ENCODE measurements at regions not wholly inside any gene's neighbourhood (a gene's known extent, or its start where the extent isn't known, plus 50 kb on each side); places are given as distances from the start of the nearest gene placed in this dataset.
"Not testable (repeated sequence)": the region's sequence is repeated elsewhere in the genome, so short reads cannot be mapped to it uniquely, and the experiment has no call there.

DNA sequence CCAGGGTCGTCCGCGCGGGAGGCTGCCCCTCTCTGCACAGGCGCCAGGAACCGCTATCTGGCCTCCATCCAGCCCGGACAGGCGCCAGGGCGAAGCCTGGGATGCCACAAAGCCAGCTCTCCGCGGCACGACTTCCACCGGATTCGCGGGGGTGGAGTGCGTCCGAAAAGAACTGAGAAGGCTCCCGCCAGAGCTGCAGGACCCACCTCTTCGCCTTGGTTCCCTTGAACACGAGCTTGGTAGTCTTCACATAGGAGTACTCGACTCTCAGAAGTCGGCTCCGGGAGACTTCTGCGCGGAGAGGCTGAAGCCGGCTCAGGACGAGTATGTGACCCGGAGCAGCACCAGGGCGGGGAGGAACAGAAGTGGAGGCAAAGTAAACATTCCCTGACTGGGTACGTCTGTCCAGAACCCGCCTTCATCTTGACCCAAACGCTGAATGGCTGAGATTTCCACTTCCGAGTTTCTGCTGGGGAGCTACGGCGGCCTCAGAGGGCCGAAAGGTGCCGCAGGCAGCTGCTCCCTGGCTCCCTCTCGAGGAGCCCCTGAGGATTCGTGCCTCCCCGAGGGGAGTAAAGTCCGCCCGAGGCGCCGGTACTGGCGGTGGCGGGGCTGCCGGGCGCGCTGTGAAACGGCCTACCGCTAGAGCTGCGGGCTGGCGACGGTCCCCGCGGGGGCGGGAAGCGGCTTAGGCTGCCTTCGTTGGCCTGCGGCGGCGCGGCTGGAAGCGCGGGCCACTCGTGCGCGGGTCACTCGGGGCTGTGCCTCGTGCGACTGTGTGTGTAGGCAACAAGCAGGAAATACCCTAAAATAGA, 2654.9 kb upstream of the DEFB115 start (continued):
- TF ChIP-seq EP300 (IDR thresholded peaks at IDR 0.05; ENCODE audit: low read depth in 2 of 2, low read length in 2 of 2), result peak; percentile 42 to 47; a peak in 2 of 4 replicates
- 0 out of 2 replicates have a peak, but pooled peaks have one; percentile 40 for TF ChIP-seq EP300 (CRISPR knock-in tag; IDR thresholded peaks at IDR 0.05; ENCODE audit: borderline replicate concordance)
- TF ChIP-seq, protein P1, sequence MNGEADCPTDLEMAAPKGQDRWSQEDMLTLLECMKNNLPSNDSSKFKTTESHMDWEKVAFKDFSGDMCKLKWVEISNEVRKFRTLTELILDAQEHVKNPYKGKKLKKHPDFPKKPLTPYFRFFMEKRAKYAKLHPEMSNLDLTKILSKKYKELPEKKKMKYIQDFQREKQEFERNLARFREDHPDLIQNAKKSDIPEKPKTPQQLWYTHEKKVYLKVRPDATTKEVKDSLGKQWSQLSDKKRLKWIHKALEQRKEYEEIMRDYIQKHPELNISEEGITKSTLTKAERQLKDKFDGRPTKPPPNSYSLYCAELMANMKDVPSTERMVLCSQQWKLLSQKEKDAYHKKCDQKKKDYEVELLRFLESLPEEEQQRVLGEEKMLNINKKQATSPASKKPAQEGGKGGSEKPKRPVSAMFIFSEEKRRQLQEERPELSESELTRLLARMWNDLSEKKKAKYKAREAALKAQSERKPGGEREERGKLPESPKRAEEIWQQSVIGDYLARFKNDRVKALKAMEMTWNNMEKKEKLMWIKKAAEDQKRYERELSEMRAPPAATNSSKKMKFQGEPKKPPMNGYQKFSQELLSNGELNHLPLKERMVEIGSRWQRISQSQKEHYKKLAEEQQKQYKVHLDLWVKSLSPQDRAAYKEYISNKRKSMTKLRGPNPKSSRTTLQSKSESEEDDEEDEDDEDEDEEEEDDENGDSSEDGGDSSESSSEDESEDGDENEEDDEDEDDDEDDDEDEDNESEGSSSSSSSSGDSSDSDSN (CRISPR knock-in tag; IDR thresholded peaks at IDR 0.05), result peak; percentile 98
- peak; percentile 77 for TF ChIP-seq BRD4 (CRISPR knock-in tag; IDR thresholded peaks at IDR 0.05)
- TF ChIP-seq TOPORS (CRISPR knock-in tag; IDR thresholded peaks at IDR 0.05), result peak; percentile 93
- peak; percentile 85; the same call in 1 of the 2 replicates for TF ChIP-seq MXD4 (CRISPR knock-in tag; IDR thresholded peaks at IDR 0.05)
- TF ChIP-seq ZNF747 (CRISPR knock-in tag; IDR thresholded peaks at IDR 0.05; ENCODE audit: borderline replicate concordance), result 0 out of 2 replicates have a peak, but pooled peaks have one; percentile 83
- peak; percentile 81; the same call in 1 of the 2 replicates for TF ChIP-seq DNMT3B (CRISPR knock-in tag; conservative IDR thresholded peaks at IDR 0.05)
- TF ChIP-seq, protein P2, sequence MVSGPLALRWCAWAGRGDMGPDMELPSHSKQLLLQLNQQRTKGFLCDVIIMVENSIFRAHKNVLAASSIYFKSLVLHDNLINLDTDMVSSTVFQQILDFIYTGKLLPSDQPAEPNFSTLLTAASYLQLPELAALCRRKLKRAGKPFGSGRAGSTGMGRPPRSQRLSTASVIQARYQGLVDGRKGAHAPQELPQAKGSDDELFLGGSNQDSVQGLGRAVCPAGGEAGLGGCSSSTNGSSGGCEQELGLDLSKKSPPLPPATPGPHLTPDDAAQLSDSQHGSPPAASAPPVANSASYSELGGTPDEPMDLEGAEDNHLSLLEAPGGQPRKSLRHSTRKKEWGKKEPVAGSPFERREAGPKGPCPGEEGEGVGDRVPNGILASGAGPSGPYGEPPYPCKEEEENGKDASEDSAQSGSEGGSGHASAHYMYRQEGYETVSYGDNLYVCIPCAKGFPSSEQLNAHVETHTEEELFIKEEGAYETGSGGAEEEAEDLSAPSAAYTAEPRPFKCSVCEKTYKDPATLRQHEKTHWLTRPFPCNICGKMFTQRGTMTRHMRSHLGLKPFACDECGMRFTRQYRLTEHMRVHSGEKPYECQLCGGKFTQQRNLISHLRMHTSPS (CRISPR knock-in tag; IDR thresholded peaks at IDR 0.05; ENCODE audit: low read depth), result peak; percentile 13; the same call in 1 of the 2 replicates
- TF ChIP-seq TGIF2 (CRISPR knock-in tag; IDR thresholded peaks at IDR 0.05), result peak; percentile 65; the same call in 1 of the 2 replicates
- 0 out of 2 replicates have a peak, but pooled peaks have one; percentile 13 for TF ChIP-seq NFIB (CRISPR knock-in tag; IDR thresholded peaks at IDR 0.05; ENCODE audit: borderline replicate concordance)
- peak; percentile 93 for TF ChIP-seq MEF2D (CRISPR knock-in tag; IDR thresholded peaks at IDR 0.05)
- TF ChIP-seq, protein P3, sequence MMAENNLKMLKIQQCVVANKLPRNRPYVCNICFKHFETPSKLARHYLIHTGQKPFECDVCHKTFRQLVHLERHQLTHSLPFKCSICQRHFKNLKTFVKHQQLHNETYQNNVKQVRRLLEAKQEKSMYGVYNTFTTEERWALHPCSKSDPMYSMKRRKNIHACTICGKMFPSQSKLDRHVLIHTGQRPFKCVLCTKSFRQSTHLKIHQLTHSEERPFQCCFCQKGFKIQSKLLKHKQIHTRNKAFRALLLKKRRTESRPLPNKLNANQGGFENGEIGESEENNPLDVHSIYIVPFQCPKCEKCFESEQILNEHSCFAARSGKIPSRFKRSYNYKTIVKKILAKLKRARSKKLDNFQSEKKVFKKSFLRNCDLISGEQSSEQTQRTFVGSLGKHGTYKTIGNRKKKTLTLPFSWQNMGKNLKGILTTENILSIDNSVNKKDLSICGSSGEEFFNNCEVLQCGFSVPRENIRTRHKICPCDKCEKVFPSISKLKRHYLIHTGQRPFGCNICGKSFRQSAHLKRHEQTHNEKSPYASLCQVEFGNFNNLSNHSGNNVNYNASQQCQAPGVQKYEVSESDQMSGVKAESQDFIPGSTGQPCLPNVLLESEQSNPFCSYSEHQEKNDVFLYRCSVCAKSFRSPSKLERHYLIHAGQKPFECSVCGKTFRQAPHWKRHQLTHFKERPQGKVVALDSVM (CRISPR knock-in tag; IDR thresholded peaks at IDR 0.05), result peak; percentile 89
- TF ChIP-seq, protein P4, sequence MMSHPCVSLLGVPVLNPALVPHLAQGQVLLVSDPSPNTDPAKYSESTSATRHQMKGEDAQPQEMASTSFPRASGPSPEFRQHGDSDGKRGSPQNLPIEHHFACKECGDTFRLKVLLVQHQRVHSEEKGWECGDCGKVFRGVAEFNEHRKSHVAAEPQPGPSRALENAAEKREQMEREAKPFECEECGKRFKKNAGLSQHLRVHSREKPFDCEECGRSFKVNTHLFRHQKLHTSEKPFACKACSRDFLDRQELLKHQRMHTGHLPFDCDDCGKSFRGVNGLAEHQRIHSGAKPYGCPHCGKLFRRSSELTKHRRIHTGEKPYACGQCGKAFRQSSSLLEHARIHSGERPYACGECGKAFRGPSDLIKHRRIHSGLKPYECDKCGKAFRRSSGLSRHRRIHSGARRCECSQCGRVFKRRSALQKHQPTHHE (CRISPR knock-in tag; IDR thresholded peaks at IDR 0.05; ENCODE audit: borderline replicate concordance), result peak; percentile 85
- TF ChIP-seq HOXA3 (CRISPR knock-in tag; IDR thresholded peaks at IDR 0.05), result peak; percentile 94
- peak; percentile 22; the same call in 1 of the 2 replicates for TF ChIP-seq FOXK2 (IDR thresholded peaks at IDR 0.05)
- peak; percentile 78 for TF ChIP-seq ZNF781 (CRISPR knock-in tag; IDR thresholded peaks at IDR 0.05; ENCODE audit: borderline replicate concordance, not compliant biosample characterization)
- peak; percentile 89 for TF ChIP-seq ZNF335 (CRISPR knock-in tag; IDR thresholded peaks at IDR 0.05)
- TF ChIP-seq FIP1L1 (IDR thresholded peaks at IDR 0.05; ENCODE audit: borderline replicate concordance, insufficient read depth, low read depth, low read length), result 0 out of 2 replicates have a peak, but pooled peaks have one; percentile 81
- TF ChIP-seq MAF1 (CRISPR knock-in tag; IDR thresholded peaks at IDR 0.05; ENCODE audit: borderline replicate concordance), result peak; percentile 87; the same call in 1 of the 2 replicates
- not testable (repeated sequence) for TF ChIP-seq SOX6 (IDR thresholded peaks at IDR 0.05)
- TF ChIP-seq SOX6 (CRISPR knock-in tag; IDR thresholded peaks at IDR 0.05), result peak; percentile 80

Measured in HepG2 (cell line).